HEK293 (cell line): ENCODE measurements at regions not wholly inside any gene's neighbourhood (a gene's known extent, or its start where the extent isn't known, plus 50 kb on each side); places are given as distances from the start of the nearest gene placed in this dataset.

Source experiments
- CTCF ChIA-PET: fragments of 350-600 bp; formaldehyde crosslinking; extraction: SDS; loops from one replicate; lab custom pipeline; 2021; ENCODE audit warnings: antibody characterized with exemption; lab: Yijun Ruan, JAX
- POLR2A ChIA-PET: fragments of 300-600 bp; formaldehyde crosslinking; extraction: SDS; loops from one replicate; lab custom pipeline; 2020; ENCODE audit warnings: antibody characterized with exemption, inconsistent platforms; lab: Yijun Ruan, JAX
- H3K27ac ChIP-seq: fragments of 200-500 bp; sonication (Bioruptor generic); 2 replicates; pipeline ENCODE4 v1.5.1; 2014; ENCODE audit warnings: low read depth, low read length, control low read depth, inconsistent platforms; ENCODE audit errors: extremely low read depth
- H3K36me3 ChIP-seq, 2 experiments: fragments of 200-500 bp in 1 of 2; sonication (Bioruptor generic) in 1 of 2; 1 replicate in 1 of 2; 2 replicates in 1 of 2; pipeline ENCODE4 v1.5.1; 2014 to 2017; ENCODE audit warnings: inconsistent platforms in 2 of 2, low read length in 2 of 2; ENCODE audit not compliant: control insufficient read depth in 2 of 2, insufficient read depth in 1 of 2
- H3K4me1 ChIP-seq: fragments of 200-500 bp; sonication (Bioruptor generic); 2 replicates; pipeline ENCODE4 v1.5.1; 2014; ENCODE audit warnings: mild to moderate bottlenecking, low read length, inconsistent platforms; ENCODE audit not compliant: control insufficient read depth, insufficient read depth
- H3K4me3 ChIP-seq: 2 replicates; pipeline ENCODE4 v1.5.1; 2011; ENCODE audit warnings: low read depth, mild to moderate bottlenecking, control low read depth, low read length, moderate library complexity
- H3K9me3 ChIP-seq: fragments of 200-500 bp; sonication (Bioruptor generic); 2 replicates; pipeline ENCODE4 v1.5.1; 2014; ENCODE audit warnings: low read depth, low read length, inconsistent platforms; ENCODE audit not compliant: control insufficient read depth, insufficient read depth
- GLI2 ChIP-seq: fragments of 450-650 bp; formaldehyde crosslinking; IDR thresholded peaks from 2 replicates; pipeline ENCODE4; 2017; ENCODE audit warnings: missing biosample characterization, missing genetic modification characterization, low read depth, borderline replicate concordance
- GLIS2 ChIP-seq: fragments of 450-650 bp; formaldehyde crosslinking; IDR thresholded peaks from 2 replicates; pipeline ENCODE4 v1.5.1; 2016; ENCODE audit warnings: missing biosample characterization, missing genetic modification characterization
- KLF1 ChIP-seq: fragments of 450-650 bp; formaldehyde crosslinking; IDR thresholded peaks from 2 replicates; pipeline ENCODE4 v1.5.1; 2016; ENCODE audit warnings: missing biosample characterization, missing genetic modification characterization
- KLF8 ChIP-seq: fragments of 450-650 bp; formaldehyde crosslinking; IDR thresholded peaks from 2 replicates; pipeline ENCODE4 v1.5.1; 2016; ENCODE audit warnings: missing biosample characterization, missing genetic modification characterization
- SALL2 ChIP-seq: fragments of 450-650 bp; formaldehyde crosslinking; IDR thresholded peaks from 2 replicates; pipeline ENCODE4 v1.5.0; 2017; ENCODE audit warnings: missing biosample characterization, mild to moderate bottlenecking, missing genetic modification characterization, borderline replicate concordance
- WT1 ChIP-seq: fragments of 450-650 bp; formaldehyde crosslinking; IDR thresholded peaks from 2 replicates; pipeline ENCODE4 v1.5.1; 2016; ENCODE audit warnings: missing biosample characterization, missing genetic modification characterization
- ZBTB48 ChIP-seq: fragments of 450-650 bp; formaldehyde crosslinking; IDR thresholded peaks from 2 replicates; pipeline ENCODE4 v1.5.1; 2016; ENCODE audit warnings: missing biosample characterization, missing genetic modification characterization
- ZFP37 ChIP-seq: fragments of 450-650 bp; formaldehyde crosslinking; IDR thresholded peaks from 2 replicates; pipeline ENCODE4 v1.5.1; 2016; ENCODE audit warnings: missing biosample characterization, missing genetic modification characterization
- ZFP69B ChIP-seq: fragments of 450-650 bp; formaldehyde crosslinking; IDR thresholded peaks from 2 replicates; pipeline ENCODE4 v1.5.1; 2016; ENCODE audit warnings: missing biosample characterization, missing genetic modification characterization
- ZNF10 ChIP-seq: fragments of 450-650 bp; formaldehyde crosslinking; IDR thresholded peaks from 2 replicates; pipeline ENCODE4 v1.5.1; 2017; ENCODE audit warnings: missing biosample characterization, missing genetic modification characterization
- ZNF114 ChIP-seq: fragments of 450-650 bp; formaldehyde crosslinking; IDR thresholded peaks from 2 replicates; pipeline ENCODE4 v1.5.0; 2017; ENCODE audit warnings: missing biosample characterization, missing genetic modification characterization
- ZNF174 ChIP-seq: fragments of 450-650 bp; formaldehyde crosslinking; IDR thresholded peaks from 2 replicates; pipeline ENCODE4 v1.5.0; 2017; ENCODE audit warnings: missing biosample characterization, mild to moderate bottlenecking, missing genetic modification characterization
- ZNF324 ChIP-seq: fragments of 450-650 bp; formaldehyde crosslinking; IDR thresholded peaks from 2 replicates; pipeline ENCODE4 v1.5.1; 2016; ENCODE audit warnings: missing biosample characterization, missing genetic modification characterization
- ZNF366 ChIP-seq: fragments of 450-650 bp; formaldehyde crosslinking; conservative IDR thresholded peaks from 2 replicates; pipeline ENCODE4 v1.5.1; 2016; ENCODE audit warnings: missing biosample characterization, missing genetic modification characterization
- ZNF529 ChIP-seq: fragments of 450-650 bp; formaldehyde crosslinking; IDR thresholded peaks from 2 replicates; pipeline ENCODE4 v1.5.1; 2017; ENCODE audit warnings: missing genetic modification characterization, missing biosample characterization; ENCODE audit not compliant: insufficient replicate concordance
- ZNF549 ChIP-seq: fragments of 450-650 bp; IDR thresholded peaks from 2 replicates; pipeline ENCODE4 v1.5.1; 2018; ENCODE audit warnings: missing biosample characterization, missing genetic modification characterization, mild to moderate bottlenecking, inconsistent platforms, moderate library complexity
- ZNF585B ChIP-seq: fragments of 450-650 bp; formaldehyde crosslinking; IDR thresholded peaks from 2 replicates; pipeline ENCODE4 v1.5.1; 2016; ENCODE audit warnings: missing biosample characterization, missing genetic modification characterization
- ZNF596 ChIP-seq: fragments of 450-650 bp; IDR thresholded peaks from 2 replicates; pipeline ENCODE4 v1.5.0; 2018; ENCODE audit warnings: missing biosample characterization, mild to moderate bottlenecking, missing genetic modification characterization, moderate library complexity
- ZNF768 ChIP-seq: fragments of 450-650 bp; formaldehyde crosslinking; IDR thresholded peaks from 2 replicates; pipeline ENCODE4 v1.5.1; 2018; ENCODE audit warnings: missing biosample characterization, mild to moderate bottlenecking, missing genetic modification characterization
- ZNF837 ChIP-seq: fragments of 450-650 bp; formaldehyde crosslinking; IDR thresholded peaks from 2 replicates; pipeline ENCODE4 v1.5.1; 2016; ENCODE audit warnings: missing biosample characterization, missing genetic modification characterization
- TF ChIP-seq, protein P1 (sequence below): fragments of 450-650 bp; formaldehyde crosslinking; IDR thresholded peaks from 2 replicates; pipeline ENCODE4 v1.5.1; 2016; ENCODE audit warnings: missing biosample characterization, missing genetic modification characterization
- TF ChIP-seq, protein P2 (sequence below): fragments of 450-650 bp; IDR thresholded peaks from 2 replicates; pipeline ENCODE4 v1.5.1; 2018; ENCODE audit warnings: missing biosample characterization, mild to moderate bottlenecking, missing genetic modification characterization
- TF ChIP-seq, protein P3 (sequence below): fragments of 450-650 bp; formaldehyde crosslinking; conservative IDR thresholded peaks from 2 replicates; pipeline ENCODE4 v1.5.1; 2016; ENCODE audit warnings: low read depth, missing biosample characterization, missing genetic modification characterization
- TF ChIP-seq, protein P4 (sequence below): fragments of 450-650 bp; formaldehyde crosslinking; IDR thresholded peaks from 2 replicates; pipeline ENCODE4 v1.5.1; 2017; ENCODE audit warnings: missing biosample characterization, missing genetic modification characterization
- TF ChIP-seq, protein P5 (sequence below): fragments of 450-650 bp; formaldehyde crosslinking; IDR thresholded peaks from 2 replicates; pipeline ENCODE4; 2016; ENCODE audit warnings: missing biosample characterization, missing genetic modification characterization

DNA sequence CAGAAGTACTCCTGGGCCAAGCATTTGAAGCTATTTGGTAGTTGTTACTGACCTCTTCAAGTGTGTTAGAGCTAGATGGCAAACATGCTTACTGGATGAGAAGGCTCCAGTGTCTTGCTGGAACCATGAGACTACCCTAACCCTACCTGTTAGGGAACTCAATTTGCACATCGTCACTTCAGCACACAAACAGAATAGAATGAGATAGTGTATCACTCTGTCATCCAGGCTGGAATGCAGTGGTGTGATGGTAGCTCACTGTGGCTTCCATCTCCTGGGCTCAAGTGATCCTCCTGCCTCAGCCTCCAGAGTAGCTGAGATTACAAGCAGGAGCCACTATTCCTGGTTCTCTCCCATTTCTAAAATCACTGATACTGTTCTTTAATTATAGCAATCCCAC is 417.0 kb upstream of the ATXN7L3B start:
- Histone ChIP-seq H3K4me1 (no peaks in the 10 kb centered on the region), H3K27ac (no peak overlapping the region), H3K4me3 (no peak overlapping the region), H3K36me3 (no peaks in the 10 kb centered on the region), H3K9me3 (no peaks in the 10 kb centered on the region)
- POLR2A ChIA-PET: no interaction called here
- CTCF ChIA-PET: no interaction called here
- no peak for TF ChIP-seq ZNF324 (tag by site-specific recombination)
- no peak for TF ChIP-seq WT1 (tag by site-specific recombination)
- TF ChIP-seq, protein P1, sequence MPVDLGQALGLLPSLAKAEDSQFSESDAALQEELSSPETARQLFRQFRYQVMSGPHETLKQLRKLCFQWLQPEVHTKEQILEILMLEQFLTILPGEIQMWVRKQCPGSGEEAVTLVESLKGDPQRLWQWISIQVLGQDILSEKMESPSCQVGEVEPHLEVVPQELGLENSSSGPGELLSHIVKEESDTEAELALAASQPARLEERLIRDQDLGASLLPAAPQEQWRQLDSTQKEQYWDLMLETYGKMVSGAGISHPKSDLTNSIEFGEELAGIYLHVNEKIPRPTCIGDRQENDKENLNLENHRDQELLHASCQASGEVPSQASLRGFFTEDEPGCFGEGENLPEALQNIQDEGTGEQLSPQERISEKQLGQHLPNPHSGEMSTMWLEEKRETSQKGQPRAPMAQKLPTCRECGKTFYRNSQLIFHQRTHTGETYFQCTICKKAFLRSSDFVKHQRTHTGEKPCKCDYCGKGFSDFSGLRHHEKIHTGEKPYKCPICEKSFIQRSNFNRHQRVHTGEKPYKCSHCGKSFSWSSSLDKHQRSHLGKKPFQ (tag by site-specific recombination): no peak
- TF ChIP-seq GLIS2 (tag by site-specific recombination): no peak
- no peak for TF ChIP-seq ZNF768 (tag by site-specific recombination)
- TF ChIP-seq, protein P2, sequence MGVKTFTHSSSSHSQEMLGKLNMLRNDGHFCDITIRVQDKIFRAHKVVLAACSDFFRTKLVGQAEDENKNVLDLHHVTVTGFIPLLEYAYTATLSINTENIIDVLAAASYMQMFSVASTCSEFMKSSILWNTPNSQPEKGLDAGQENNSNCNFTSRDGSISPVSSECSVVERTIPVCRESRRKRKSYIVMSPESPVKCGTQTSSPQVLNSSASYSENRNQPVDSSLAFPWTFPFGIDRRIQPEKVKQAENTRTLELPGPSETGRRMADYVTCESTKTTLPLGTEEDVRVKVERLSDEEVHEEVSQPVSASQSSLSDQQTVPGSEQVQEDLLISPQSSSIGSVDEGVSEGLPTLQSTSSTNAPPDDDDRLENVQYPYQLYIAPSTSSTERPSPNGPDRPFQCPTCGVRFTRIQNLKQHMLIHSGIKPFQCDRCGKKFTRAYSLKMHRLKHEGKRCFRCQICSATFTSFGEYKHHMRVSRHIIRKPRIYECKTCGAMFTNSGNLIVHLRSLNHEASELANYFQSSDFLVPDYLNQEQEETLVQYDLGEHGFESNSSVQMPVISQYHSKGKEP (tag by site-specific recombination): no peak
- no peak for TF ChIP-seq ZNF174 (tag by site-specific recombination)
- TF ChIP-seq KLF1 (tag by site-specific recombination): no peak
- no peak for TF ChIP-seq ZNF549 (tag by site-specific recombination)
- no peak for TF ChIP-seq SALL2 (tag by site-specific recombination)
- TF ChIP-seq KLF8: no peak
- no peak for TF ChIP-seq ZFP69B (tag by site-specific recombination)
- no peak for TF ChIP-seq ZNF596 (tag by site-specific recombination)
- no peak for TF ChIP-seq ZNF10

DNA sequence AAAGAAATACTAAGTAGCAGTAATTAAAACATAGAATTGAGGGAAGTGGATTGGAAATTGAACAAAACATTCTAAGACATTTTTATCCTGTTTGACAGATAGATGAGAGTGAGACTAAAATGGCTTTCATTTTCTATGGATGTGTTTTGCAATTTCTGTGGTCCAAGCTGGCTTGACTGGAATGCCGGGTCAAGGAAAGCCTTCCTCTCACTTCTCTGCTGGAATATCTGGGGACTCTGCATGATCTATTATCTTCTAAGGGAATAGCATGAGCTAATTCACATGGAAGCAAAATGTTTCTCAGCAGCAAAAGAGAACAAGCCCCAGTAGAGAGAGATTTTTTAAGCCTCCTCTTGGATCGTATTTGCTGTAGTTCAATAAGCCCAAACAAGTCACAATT is 407.9 kb upstream of the ATXN7L3B start:
- ChIA-PET CTCF (no interaction called here), POLR2A (no interaction called here)
- no peak overlapping the region for H3K27ac ChIP-seq

More for the DNA sequence above, 407.9 kb upstream of the ATXN7L3B start:
- H3K36me3 ChIP-seq: no peaks in the 10 kb centered on the region
- TF ChIP-seq ZNF114 (tag by site-specific recombination): no peak
- TF ChIP-seq ZNF366 (tag by site-specific recombination): no peak
- TF ChIP-seq, protein P3, sequence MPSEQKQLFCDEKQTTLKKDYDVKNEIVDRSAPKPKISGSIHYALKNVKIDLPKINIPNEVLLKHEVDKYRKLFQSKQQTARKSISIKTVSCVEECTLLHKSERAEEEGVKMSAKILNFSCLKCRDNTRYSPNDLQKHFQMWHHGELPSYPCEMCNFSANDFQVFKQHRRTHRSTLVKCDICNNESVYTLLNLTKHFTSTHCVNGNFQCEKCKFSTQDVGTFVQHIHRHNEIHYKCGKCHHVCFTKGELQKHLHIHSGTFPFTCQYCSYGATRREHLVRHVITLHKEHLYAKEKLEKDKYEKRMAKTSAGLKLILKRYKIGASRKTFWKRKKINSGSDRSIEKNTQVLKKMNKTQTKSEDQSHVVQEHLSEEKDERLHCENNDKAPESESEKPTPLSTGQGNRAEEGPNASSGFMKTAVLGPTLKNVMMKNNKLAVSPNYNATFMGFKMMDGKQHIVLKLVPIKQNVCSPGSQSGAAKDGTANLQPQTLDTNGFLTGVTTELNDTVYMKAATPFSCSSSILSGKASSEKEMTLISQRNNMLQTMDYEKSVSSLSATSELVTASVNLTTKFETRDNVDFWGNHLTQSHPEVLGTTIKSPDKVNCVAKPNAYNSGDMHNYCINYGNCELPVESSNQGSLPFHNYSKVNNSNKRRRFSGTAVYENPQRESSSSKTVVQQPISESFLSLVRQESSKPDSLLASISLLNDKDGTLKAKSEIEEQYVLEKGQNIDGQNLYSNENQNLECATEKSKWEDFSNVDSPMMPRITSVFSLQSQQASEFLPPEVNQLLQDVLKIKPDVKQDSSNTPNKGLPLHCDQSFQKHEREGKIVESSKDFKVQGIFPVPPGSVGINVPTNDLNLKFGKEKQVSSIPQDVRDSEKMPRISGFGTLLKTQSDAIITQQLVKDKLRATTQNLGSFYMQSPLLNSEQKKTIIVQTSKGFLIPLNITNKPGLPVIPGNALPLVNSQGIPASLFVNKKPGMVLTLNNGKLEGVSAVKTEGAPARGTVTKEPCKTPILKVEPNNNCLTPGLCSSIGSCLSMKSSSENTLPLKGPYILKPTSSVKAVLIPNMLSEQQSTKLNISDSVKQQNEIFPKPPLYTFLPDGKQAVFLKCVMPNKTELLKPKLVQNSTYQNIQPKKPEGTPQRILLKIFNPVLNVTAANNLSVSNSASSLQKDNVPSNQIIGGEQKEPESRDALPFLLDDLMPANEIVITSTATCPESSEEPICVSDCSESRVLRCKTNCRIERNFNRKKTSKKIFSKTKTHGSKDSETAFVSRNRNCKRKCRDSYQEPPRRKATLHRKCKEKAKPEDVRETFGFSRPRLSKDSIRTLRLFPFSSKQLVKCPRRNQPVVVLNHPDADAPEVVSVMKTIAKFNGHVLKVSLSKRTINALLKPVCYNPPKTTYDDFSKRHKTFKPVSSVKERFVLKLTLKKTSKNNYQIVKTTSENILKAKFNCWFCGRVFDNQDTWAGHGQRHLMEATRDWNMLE: no peak
- TF ChIP-seq ZNF174 (tag by site-specific recombination): no peak
- TF ChIP-seq ZFP37: no peak
- no peak for TF ChIP-seq SALL2 (tag by site-specific recombination)
- TF ChIP-seq ZNF585B (tag by site-specific recombination): no peak
- no peak for TF ChIP-seq ZBTB48 (tag by site-specific recombination)
- no peak for TF ChIP-seq ZNF529 (tag by site-specific recombination)
- TF ChIP-seq, protein P4, sequence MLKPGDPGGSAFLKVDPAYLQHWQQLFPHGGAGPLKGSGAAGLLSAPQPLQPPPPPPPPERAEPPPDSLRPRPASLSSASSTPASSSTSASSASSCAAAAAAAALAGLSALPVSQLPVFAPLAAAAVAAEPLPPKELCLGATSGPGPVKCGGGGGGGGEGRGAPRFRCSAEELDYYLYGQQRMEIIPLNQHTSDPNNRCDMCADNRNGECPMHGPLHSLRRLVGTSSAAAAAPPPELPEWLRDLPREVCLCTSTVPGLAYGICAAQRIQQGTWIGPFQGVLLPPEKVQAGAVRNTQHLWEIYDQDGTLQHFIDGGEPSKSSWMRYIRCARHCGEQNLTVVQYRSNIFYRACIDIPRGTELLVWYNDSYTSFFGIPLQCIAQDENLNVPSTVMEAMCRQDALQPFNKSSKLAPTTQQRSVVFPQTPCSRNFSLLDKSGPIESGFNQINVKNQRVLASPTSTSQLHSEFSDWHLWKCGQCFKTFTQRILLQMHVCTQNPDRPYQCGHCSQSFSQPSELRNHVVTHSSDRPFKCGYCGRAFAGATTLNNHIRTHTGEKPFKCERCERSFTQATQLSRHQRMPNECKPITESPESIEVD: no peak
- no peak for TF ChIP-seq GLI2 (tag by site-specific recombination)
- TF ChIP-seq ZNF837 (tag by site-specific recombination): no peak
- TF ChIP-seq, protein P5, sequence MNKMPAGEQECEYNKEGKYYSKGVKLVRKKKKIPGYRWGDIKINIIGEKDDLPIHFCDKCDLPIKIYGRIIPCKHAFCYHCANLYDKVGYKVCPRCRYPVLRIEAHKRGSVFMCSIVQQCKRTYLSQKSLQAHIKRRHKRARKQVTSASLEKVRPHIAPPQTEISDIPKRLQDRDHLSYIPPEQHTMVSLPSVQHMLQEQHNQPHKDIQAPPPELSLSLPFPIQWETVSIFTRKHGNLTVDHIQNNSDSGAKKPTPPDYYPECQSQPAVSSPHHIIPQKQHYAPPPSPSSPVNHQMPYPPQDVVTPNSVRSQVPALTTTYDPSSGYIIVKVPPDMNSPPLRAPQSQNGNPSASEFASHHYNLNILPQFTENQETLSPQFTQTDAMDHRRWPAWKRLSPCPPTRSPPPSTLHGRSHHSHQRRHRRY: no peak
- H3K9me3 ChIP-seq: no peaks in the 10 kb centered on the region
- no peak overlapping the region for H3K4me3 ChIP-seq
- H3K4me1 ChIP-seq: no peaks in the 10 kb centered on the region
